KMS-11 (cell line): ENCODE measurements at regions not wholly inside any gene's neighbourhood (a gene's known extent, or its start where the extent isn't known, plus 50 kb on each side); places are given as distances from the start of the nearest gene placed in this dataset.

Experiments used
- H2AFZ ChIP-seq: fragments of 200-600 bp; sonication (generic); 2 replicates; pipeline ENCODE4 v1.6.1; 2016; ENCODE audit warnings: antibody characterized with exemption, mixed run types, low read depth
- H3K27ac ChIP-seq: fragments of 200-600 bp; sonication (generic); 2 replicates; pipeline ENCODE4 v1.6.1; 2016; ENCODE audit warnings: mild to moderate bottlenecking, mixed run types
- H3K27me3 ChIP-seq: fragments of 200-600 bp; sonication (generic); 2 replicates; pipeline ENCODE4 v1.6.1; 2017; ENCODE audit warnings: mild to moderate bottlenecking, low read depth, mixed run types, moderate library complexity; ENCODE audit not compliant: insufficient read depth
- H3K36me3 ChIP-seq: fragments of 200-600 bp; sonication (generic); 2 replicates; pipeline ENCODE4 v1.6.1; 2017; ENCODE audit warnings: mild to moderate bottlenecking, mixed run types; ENCODE audit not compliant: insufficient read depth
- H3K4me1 ChIP-seq: fragments of 200-600 bp; sonication (generic); 2 replicates; pipeline ENCODE4 v1.6.1; 2016; ENCODE audit warnings: mild to moderate bottlenecking, low read depth, mixed run types; ENCODE audit not compliant: poor library complexity, severe bottlenecking
- H3K4me2 ChIP-seq: fragments of 200-600 bp; sonication (generic); 2 replicates; pipeline ENCODE4 v1.7.0; 2016; ENCODE audit warnings: mild to moderate bottlenecking, mixed run types
- H3K4me3 ChIP-seq: fragments of 200-600 bp; sonication (generic); IDR thresholded peaks from 2 replicates; pipeline ENCODE4 v1.6.1; 2017; ENCODE audit warnings: low read depth, low read length, mixed read lengths; ENCODE audit not compliant: insufficient read depth
- H3K79me2 ChIP-seq: fragments of 200-600 bp; sonication (generic); 2 replicates; pipeline ENCODE4 v1.6.1; 2016; ENCODE audit warnings: low read depth, mixed run types; ENCODE audit not compliant: insufficient read depth
- H3K9ac ChIP-seq: fragments of 200-600 bp; sonication (generic); 2 replicates; pipeline ENCODE4 v1.6.1; 2016; ENCODE audit warnings: mild to moderate bottlenecking, mixed run types
- H4K20me1 ChIP-seq: fragments of 200-600 bp; sonication (generic); 2 replicates; pipeline ENCODE4 v1.6.1; 2016; ENCODE audit warnings: mild to moderate bottlenecking, mixed run types; ENCODE audit not compliant: insufficient read depth
- TF ChIP-seq, protein P1 (sequence below): fragments of 200-600 bp; sonication (generic); conservative IDR thresholded peaks from 2 replicates; pipeline ENCODE4 v1.6.1; 2017; ENCODE audit warnings: low read depth, mild to moderate bottlenecking, antibody characterized with exemption, low read length, moderate library complexity, mixed read lengths

DNA sequence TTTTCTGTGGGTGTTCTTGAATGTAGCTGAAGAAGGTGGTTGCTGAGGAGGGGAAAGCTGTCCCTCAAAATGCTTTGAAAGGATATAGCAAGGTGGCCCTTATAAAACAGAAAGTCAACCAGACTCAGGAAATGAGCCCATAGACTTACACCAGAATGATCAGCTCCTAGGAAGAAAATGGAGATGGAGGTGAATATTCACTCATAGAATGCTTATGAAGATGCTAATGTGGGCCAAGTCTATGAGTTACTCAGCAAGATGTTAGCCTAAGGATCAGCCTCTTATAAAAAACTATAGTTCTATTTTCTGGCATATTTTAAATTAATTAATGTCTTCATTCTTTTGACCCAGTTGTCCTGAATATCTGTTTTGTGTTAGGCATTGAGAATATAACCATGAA lies 1054.0 kb downstream of the AGBL1 start:
- no peak overlapping the region for H2AFZ ChIP-seq
- TF ChIP-seq, protein P1, sequence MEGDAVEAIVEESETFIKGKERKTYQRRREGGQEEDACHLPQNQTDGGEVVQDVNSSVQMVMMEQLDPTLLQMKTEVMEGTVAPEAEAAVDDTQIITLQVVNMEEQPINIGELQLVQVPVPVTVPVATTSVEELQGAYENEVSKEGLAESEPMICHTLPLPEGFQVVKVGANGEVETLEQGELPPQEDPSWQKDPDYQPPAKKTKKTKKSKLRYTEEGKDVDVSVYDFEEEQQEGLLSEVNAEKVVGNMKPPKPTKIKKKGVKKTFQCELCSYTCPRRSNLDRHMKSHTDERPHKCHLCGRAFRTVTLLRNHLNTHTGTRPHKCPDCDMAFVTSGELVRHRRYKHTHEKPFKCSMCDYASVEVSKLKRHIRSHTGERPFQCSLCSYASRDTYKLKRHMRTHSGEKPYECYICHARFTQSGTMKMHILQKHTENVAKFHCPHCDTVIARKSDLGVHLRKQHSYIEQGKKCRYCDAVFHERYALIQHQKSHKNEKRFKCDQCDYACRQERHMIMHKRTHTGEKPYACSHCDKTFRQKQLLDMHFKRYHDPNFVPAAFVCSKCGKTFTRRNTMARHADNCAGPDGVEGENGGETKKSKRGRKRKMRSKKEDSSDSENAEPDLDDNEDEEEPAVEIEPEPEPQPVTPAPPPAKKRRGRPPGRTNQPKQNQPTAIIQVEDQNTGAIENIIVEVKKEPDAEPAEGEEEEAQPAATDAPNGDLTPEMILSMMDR = no peak
- no peaks in the 10 kb centered on the region for H4K20me1 ChIP-seq
- no peak overlapping the region for H3K4me2 ChIP-seq
- no peak overlapping the region for H3K9ac ChIP-seq
- no peaks in the 10 kb centered on the region for H3K27me3 ChIP-seq
- no peak overlapping the region for H3K4me3 ChIP-seq
- no peak overlapping the region for H3K27ac ChIP-seq
- no peaks in the 10 kb centered on the region for H3K4me1 ChIP-seq
- H3K79me2 ChIP-seq = no peaks in the 10 kb centered on the region
- H3K36me3 ChIP-seq = no peaks in the 10 kb centered on the region

DNA sequence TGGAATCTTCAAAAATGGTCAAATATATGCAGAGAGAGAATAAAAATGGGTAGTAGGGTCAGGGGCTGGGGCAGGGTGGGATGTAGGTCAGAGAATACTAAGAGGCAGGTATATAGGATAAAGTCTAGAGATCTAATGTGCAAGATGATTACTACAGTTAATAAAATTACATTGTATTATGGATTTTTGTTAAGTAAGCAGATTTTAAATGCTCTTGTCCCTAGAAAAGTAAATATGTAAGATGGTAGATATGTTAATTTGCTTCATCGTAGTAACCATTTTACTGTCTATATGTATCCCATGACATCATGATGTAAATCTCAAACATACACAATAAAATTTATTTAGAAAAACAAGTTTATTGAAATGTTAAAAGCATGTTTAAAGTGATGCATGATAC lies 1051.4 kb downstream of the AGBL1 start:
- TF ChIP-seq, protein P1 = no peak
- Histone ChIP-seq H3K36me3 (no peaks in the 10 kb centered on the region), H4K20me1 (no peaks in the 10 kb centered on the region)

DNA sequence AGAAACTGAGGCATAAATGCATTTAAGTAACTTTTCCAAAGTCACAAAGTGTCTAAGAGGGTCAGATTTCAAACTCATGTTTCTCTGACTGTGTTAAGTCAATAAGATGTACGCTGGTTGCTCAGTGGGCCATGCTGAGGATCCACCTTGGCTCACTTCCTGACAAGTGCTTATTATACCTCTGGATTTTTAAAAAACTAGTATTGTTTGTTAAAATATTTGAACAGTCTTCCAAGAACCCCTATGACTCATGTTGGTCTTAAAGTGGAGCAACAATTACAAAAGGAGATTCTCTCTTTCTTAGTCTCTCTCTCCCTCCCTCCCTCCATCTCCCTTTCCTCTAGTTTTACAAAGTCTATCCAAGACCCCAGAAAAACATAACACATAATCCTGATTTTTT lies 1050.2 kb downstream of the AGBL1 start:
- Histone ChIP-seq H3K4me1 (no peaks in the 10 kb centered on the region), H3K4me2 (no peak overlapping the region), H2AFZ (no peak overlapping the region), H3K79me2 (no peaks in the 10 kb centered on the region), H3K4me3 (no peak overlapping the region), H3K9ac (no peak overlapping the region), H3K27me3 (no peaks in the 10 kb centered on the region), H3K27ac (no peak overlapping the region), H4K20me1 (no peaks in the 10 kb centered on the region), H3K36me3 (no peaks in the 10 kb centered on the region)
- TF ChIP-seq, protein P1 = no peak

More for the DNA sequence above, 1051.4 kb downstream of the AGBL1 start:
- Histone ChIP-seq H3K79me2 (no peaks in the 10 kb centered on the region), H2AFZ (no peak overlapping the region), H3K27ac (no peak overlapping the region), H3K4me2 (no peak overlapping the region), H3K4me3 (no peak overlapping the region), H3K27me3 (no peaks in the 10 kb centered on the region), H3K4me1 (no peaks in the 10 kb centered on the region), H3K9ac (no peak overlapping the region)

DNA sequence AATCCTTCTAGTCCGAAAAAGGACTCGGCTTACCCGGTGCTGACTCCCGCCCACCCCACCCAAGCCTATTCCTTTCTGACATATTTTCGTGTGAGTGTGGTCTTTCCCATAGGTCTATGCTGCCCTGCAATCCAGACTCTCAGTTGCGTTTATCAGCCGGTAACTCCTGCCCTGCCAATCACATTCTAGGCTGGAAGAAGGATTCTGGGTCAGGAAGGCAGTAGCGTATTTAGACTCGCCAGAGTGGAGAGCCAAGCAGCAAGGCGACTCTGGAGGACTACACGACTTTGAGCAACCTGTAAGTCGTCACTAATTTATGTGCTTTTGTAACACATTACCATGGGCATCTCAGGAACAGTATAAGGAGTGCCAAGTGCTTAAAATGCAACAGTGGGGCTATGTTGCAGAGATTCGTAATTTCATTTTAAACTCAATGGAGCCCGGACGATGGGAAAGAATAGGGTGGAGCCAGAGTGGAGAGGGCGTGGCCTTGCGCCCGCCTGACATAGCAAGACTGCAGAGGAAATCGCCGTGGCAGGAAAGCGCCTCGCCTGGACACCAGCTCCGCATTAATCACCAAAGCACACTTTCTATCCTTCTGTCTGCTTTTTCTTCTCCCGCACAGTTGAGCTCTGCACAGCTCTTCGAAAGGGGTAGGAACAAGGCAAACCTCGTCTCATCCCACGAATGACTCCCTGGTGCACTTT lies 1044.2 kb downstream of the AGBL1 start:
- Histone ChIP-seq H3K4me2 (no peak overlapping the region), H3K36me3 (no peaks in the 10 kb centered on the region), H3K9ac (no peak overlapping the region)

More for the DNA sequence above, 1044.2 kb downstream of the AGBL1 start:
- no peak overlapping the region for H3K4me3 ChIP-seq
- H3K4me1 ChIP-seq = no peaks in the 10 kb centered on the region
- H3K79me2 ChIP-seq = no peaks in the 10 kb centered on the region
- no peaks in the 10 kb centered on the region for H4K20me1 ChIP-seq
- TF ChIP-seq, protein P1 = no peak
- no peak overlapping the region for H2AFZ ChIP-seq
- no peak overlapping the region for H3K27ac ChIP-seq
- no peaks in the 10 kb centered on the region for H3K27me3 ChIP-seq
